HG03457 (cell line): ENCODE measurements at regions not wholly inside any gene's neighbourhood (a gene's known extent, or its start where the extent isn't known, plus 50 kb on each side); places are given as distances from the start of the nearest gene placed in this dataset.
A peak's percentile ranks its signal among the peaks of the same experiment; 100 is the strongest.

Source experiments
- ATAC-seq: cut with Tn5 transposase; IDR thresholded peaks from one replicate; pipeline ENCODE4 v1.9.1; 2021; ENCODE audit warnings: moderate number of reproducible peaks; ENCODE audit not compliant: unreplicated experiment

GRCh38 chr2:118222672-118223421, 134.6 kb downstream of the INSIG2 start:
- ATAC-seq = no peak

GRCh38 chr2:118222273-118222594, 134.0 kb downstream of the INSIG2 start:
- ATAC-seq = no peak

DNA sequence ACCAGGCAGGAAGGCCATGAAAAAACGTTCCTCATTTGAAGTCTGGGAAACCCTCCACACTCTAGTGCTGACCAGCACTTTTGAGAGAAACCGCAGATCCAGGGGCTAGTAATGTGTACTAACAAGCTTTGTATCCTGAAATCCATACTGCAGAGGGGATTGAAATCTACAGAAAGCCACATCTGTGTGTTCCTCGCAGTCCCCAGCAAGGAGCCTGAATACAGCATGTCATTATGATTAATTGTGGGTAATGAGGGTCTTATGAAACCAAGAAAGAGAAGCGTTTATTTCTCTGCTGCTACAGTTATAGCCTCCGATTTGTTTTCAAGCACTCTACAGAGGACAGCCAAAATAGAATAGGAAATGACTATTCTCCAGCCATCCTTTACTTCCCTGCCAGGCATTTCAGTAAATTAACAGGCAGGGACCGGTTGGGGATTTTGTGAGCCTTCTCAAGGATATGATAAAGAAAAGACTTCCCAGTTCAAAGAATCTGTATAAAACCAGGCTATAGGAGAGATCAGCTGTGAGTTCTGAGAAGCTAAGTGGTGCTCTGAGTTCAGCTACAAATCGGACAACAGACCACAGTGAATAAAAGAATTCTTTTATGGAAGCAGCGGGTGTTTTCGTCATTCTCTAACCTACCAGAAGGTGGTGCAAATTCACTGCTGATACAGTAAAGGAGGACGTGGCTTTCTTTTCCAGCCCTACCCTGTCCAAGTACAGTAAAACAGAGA, 133.4 kb downstream of the INSIG2 start:
- ATAC-seq = peak; percentile 54

- ATAC-seq = no peak
Observed at GRCh38 chr2:118219611-118220010, 131.3 kb downstream of the INSIG2 start.

- ATAC-seq = no peak
Observed at GRCh38 chr2:118216224-118216623, 128.0 kb downstream of the INSIG2 start.

GRCh38 chr2:118209727-118210126, 121.5 kb downstream of the INSIG2 start:
- ATAC-seq = no peak

DNA sequence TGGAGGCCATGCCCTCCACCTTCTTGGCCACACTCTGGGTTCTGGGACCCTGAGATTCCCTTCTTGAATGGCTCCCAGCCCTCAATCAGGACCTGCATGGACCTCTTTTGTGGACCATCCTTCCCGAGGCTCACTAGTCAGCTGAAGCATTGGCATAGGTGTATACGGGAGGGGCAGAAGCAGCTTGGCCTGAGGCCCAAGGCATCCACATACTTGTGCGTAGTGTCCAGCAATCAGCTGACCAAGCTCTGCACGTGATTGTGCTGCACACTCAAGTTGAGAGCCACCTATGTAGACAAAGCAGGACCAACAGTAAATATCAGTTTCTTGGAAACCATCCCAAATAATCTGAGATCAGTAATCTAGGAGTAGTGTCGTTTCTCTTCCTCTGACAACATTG, 119.6 kb downstream of the INSIG2 start:
- no peak for ATAC-seq

DNA sequence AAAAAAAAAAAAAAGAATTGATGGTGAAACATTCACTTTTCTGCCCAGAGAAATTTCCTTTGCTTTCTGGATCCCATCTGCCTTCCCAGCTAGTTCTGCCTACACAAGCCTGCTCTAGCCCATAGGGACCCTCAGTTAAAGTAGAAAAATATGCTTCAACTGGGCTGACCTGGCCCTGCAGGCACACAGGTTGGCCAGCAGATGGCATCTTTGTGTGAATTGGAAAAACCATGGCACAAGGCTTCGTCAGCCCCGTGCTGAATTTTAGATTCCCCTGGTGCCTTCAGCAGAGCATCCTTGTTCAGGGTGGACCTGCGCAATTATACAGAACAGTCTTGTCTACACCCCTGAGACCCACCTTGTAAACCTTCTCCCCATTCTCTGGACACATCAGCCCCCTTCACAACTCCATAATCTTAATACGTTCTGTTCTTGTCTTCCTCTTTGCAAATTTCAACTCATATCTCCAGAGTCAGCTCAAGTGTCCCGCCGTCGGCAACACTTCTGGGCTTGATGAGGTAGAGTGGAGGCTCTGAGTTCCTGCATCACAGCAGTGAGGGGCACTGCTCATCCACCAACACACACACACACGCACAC, 114.5 kb downstream of the INSIG2 start:
- ATAC-seq = peak; percentile 71

DNA sequence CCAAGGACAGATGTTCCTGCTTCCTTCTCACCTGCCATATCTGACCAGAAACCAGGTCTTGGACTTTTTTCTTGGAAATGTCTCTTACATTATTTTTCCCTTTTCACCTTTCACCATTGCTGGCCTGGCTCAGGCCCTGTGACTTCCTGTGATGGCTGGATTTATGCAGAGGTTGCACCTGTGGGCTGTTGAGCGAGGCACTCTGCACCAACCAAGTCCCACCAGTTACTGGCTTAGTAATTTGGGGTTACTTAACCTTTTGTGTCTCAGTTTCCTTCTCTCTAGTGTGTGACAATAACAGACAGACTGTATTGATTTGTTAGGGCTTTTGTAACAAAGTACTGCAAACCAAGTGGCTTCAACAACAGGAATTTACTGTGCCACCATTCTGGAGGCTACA, 110.0 kb downstream of the INSIG2 start:
- no peak for ATAC-seq

DNA sequence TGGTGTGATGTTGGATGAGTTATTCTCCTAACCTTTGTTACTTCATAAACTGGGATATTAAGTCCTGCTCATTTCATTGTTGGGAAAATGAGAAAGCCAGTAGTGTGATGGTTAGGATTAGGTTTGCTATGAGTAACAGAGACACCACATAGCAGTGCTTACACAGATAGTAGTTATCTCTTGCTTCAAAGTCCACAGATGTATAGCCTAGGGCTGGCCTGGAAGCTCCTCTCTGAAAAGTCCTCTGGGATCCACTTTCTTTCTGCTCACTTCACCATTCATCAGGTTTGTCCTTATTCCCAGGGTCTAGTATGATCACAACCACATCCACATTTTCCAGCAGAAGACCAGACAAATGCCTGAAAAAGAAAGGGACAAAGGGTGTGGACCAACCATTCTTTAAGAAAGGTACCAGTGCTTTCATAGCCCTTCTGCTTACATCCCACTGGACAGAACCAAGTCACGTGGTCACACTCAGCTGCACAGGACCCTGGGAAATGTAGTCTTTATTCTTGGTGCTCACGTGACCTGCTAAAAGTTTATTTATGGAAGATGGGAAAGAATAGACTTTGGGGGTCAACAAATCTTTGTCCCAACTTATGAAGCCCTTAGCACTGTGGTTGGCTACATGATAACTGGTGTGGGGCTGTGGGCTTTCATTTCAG, 108.9 kb downstream of the INSIG2 start:
- no peak for ATAC-seq

DNA sequence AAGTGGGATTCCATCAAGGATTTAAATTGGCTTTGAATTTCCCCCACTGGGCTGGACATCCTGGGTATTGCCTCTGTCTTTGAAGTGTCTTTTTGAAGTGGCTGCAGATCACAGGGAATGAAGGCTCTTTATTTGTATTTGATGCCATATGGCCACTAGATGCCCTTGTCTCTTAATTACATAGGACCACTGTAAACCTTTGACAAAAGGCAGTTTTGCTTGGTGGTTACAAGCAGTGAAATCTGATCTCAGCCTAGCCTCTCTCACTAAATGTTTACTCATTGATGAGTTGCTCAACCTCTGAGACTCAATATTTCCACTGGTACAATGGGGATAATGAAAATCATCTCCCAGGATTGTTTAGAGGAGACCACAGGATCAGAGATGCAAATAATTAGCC, 102.2 kb downstream of the INSIG2 start:
- no peak for ATAC-seq

DNA sequence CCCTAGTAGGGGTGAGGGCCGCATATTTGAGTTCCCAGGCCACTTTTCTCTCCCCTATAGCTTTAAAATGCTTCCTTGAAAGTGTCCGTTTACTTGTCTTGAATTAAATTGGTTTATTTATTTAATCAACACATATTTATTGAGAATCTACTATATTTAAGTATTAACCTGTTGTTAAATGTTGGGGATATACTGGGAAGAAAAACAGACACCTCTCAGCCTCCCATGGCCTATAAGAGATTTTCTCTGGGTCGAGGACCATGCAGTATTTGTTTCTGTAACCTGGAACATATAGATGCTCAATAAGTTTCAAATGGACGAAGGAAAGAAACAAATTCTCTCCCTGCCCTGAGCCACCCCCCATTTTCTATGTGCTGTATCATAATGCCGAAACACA, 98.6 kb downstream of the INSIG2 start:
- no peak for ATAC-seq

DNA sequence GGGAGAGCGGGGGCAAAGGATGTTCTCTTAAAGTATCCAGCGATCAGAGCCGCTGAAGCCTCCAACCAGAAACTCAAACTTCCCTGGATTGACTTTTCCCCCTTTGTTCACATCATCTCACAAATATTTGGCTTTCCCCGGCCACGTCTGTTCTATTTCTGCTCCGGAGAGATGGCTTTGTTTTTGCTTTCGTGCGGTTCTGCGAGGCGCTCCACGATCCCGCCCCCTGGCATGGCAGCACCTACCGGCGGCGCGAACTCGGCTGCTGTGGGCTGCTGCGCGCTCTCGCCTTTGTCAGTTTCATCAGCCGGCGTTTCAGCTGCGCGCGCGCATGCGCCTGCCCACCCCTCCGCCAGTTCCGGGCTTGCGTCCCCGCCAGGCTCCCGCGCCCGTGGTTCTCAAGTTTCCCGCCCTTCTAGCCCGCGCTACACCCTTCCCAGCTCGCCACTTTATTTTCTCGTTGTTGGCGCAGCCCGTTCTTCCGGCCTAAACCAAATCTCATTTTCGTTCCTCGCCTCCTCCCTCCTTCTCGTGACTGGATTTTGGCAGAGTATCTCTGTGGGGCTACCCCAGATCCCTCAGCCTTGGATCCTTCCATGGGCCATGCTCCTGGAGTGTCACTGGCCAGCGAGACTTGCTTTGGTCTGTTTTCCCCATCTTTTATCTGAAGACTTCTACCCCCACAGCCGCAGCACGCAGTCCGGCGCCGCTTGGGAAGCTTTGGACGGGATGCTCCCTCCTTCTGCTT, 98.0 kb downstream of the INSIG2 start:
- peak; percentile 89 for ATAC-seq

GRCh38 chr2:118185210-118186109, 97.2 kb downstream of the INSIG2 start:
- peak; percentile 53 for ATAC-seq

- ATAC-seq = no peak
Observed at GRCh38 chr2:118183381-118183780, 95.1 kb downstream of the INSIG2 start.

DNA sequence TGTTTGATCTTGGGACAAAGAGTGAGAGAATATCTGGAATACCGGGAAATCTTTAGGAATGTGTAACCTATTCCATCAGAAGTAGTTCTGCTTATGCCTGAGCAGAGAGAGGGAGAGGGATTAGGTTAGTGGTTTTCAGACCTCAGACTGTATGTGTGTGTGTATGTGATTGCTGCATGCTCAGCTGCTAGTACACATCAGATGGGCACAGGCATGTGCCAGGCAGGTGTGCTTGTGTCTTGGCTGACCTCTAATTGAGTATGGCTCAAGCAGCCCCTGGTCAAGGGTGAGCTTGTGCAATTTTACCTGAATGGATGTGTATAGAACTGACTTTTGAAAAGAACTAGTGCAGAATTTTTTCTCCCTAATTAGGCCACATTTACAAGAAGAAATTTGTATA, 91.2 kb downstream of the INSIG2 start:
- ATAC-seq = no peak

- ATAC-seq = no peak
Observed at GRCh38 chr2:118177884-118178283, 89.6 kb downstream of the INSIG2 start.

DNA sequence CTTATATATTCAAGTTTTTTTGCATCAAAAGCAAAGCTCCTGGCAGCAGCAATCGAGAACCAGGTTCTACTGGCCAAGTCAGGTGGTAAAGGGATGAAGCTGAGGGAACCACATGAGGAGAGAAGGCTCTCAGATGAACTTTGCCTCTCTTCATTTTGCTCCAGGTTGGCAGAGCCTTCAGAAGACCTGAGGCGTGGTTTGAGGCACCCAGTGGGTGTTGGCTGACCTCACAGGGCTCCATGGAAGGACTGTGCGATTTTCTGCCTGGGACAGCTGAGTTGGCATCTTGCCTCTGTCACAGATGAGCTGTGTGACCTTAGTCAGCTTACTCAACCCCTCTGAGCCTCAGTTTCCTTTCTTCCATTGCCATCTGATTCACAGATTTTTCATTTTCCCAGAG, 89.0 kb downstream of the INSIG2 start:
- ATAC-seq = no peak

GRCh38 chr2:118176601-118177000, 88.3 kb downstream of the INSIG2 start:
- no peak for ATAC-seq

DNA sequence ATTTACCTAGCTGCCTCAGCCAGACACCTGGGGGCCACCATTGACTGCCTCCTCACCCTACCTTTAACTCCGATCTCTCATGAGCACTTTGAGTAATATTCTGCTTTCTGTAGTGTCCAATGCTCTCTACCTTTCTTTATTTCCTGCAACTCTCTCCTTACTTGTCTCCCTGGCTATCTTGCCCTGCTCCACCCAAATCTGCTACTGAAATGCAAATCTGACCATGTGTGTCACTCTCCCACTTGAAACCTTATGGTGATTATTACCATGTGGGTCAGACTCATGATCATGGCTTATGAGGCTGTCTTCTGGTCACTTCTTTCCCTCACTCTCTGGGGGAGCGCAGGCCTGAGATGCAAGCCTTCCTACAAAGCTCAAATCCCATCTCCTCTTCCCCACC, 83.3 kb downstream of the INSIG2 start:
- ATAC-seq = no peak
